GM18868 (cell line): ENCODE measurements at regions not wholly inside any gene's neighbourhood (a gene's known extent, or its start where the extent isn't known, plus 50 kb on each side); places are given as distances from the start of the nearest gene placed in this dataset.

Experiments used
- ATAC-seq: cut with Tn5 transposase; IDR thresholded peaks from one replicate; pipeline ENCODE4 v1.9.1; 2021; ENCODE audit warnings: mild to moderate bottlenecking, moderate library complexity; ENCODE audit not compliant: unreplicated experiment

DNA sequence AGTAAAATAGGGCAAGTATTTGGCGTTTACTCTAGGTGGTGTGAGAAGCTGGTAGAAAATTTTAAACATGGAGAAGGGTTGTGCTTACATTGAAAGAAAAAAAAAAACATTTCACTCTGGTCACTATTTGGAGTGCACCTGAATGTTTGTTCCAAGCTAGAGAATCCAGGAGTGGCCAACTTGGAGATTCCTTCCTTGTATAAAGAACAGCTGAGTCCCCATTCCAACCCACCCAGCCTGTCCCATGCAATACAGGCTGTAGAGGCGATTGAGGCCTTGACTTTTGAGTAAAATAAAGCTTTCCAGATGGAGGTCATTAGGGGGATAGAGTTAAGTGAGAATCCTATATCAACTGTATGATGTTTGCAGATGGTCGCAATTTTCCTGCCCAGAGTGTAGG, 203.8 kb upstream of the SYT4 start:
- no peak for ATAC-seq

DNA sequence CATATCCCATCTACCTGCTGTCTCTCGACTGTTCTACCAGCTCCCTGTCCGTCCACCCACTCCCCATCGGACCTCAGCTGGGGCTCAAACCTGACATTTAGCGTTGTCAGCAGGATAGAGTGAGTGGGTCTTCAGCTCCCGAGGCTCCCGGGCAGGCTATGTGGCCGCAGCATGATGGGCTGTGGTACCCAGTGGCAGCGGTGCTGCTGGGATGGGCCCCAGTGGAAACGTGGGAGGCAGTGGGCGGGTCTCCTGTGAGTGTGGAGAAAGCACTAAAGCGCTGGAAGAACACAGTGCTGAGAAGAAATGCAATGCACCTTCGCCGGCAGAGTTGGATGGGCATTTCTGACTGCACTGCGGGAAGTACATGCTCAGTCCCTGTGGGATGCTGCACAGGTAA, 204.8 kb upstream of the SYT4 start:
- no peak for ATAC-seq

DNA sequence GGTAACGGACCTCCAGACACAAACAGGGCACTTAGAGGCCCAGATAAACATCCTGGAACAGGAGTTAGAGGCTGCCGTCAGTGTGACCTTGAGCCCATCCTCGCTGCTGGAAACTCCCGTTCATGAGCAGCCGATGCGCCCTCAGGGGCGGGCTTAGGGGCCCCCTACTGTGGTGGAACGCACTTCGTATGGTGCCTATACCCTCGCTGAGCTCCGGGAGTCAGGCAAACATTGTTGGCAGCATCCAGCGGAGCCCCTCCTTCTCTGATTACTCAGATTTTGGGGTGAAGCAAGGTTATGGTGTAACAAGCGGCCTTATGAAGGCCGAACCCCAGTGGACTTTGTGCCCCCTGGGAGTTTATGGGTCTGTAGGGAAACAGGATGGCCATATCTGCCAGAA, 205.3 kb upstream of the SYT4 start:
- no peak for ATAC-seq

DNA sequence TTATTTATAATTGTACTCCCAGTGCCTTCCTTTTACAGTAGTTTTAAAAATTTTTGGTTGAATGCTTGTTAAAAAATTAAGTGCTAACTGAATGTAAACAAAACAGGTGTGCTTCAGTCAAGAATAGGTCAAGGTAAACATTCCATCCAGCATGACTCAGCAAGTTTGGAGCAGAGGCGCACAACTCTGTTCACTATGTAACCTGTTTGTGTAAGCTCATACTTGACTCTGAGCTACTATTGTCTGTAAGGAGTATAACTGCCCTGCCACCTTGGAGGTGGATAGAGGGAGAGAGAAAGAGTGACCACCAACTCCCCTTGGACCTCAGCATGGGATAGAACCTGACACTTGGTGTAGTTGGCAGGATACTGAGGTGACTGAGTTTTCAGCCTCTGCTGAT, 207.4 kb upstream of the SYT4 start:
- ATAC-seq: no peak

GRCh38 chr18:43485545-43485963, 208.3 kb upstream of the SYT4 start:
- ATAC-seq: no peak

GRCh38 chr18:43486462-43486861, 209.2 kb upstream of the SYT4 start:
- no peak for ATAC-seq

- no peak for ATAC-seq
These were observed 223.8 kb upstream of the SYT4 start for GRCh38 chr18:43501099-43501498.

- no peak for ATAC-seq
These were observed 229.6 kb upstream of the SYT4 start for GRCh38 chr18:43506935-43507334.

DNA sequence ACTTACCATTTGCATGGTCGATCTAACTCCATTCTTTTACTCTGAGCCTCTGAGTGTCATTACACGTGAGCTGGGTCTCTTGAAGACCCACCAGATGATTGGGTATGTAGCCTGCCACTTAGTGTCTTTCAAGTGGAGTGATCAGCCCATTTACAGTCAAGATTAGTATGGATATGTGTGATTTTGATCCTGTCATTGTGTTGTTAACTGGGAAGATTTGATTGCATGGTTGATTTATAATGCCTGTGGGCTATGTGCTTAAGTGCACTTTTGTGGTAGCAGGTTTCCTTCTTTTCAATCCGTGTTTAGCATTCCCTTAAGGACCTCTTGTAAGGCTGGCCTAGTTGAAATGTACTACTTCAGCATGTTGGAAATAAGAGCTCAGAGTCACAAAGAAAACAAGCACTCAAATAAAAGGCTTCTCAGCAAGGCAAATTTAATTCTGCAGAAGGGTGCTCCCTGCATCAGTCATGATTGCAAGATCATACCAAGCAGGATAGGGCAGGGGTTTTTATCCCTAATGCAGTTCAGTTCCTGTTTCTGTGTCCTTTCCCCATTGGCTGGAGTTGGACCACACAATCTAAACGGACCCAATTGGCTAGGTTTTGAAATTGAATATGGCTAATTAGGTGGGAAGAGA, 230.7 kb upstream of the SYT4 start:
- ATAC-seq: no peak

DNA sequence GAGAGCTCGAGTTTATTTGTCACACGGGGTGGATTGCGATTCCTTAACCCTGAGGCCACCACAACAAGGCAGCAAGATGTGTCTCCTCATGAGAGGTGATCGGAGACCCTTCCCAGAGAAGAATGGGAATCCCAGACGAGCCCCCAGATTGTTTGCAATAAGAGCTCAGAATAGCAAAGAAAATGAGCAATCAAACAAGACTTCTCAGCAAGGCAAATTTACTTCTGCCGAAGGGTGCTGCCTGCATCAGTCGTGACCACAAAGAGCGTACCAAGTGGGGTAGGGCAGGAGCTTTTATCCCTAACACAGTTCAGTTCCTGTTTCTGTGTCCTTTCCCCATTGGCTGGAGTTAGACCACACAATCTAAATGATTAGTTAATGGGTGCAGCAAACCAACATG, 237.5 kb upstream of the SYT4 start:
- ATAC-seq: no peak

GRCh38 chr18:43515481-43515880, 238.2 kb upstream of the SYT4 start:
- ATAC-seq: no peak

GRCh38 chr18:43524260-43524659, 247.0 kb upstream of the SYT4 start:
- no peak for ATAC-seq

DNA sequence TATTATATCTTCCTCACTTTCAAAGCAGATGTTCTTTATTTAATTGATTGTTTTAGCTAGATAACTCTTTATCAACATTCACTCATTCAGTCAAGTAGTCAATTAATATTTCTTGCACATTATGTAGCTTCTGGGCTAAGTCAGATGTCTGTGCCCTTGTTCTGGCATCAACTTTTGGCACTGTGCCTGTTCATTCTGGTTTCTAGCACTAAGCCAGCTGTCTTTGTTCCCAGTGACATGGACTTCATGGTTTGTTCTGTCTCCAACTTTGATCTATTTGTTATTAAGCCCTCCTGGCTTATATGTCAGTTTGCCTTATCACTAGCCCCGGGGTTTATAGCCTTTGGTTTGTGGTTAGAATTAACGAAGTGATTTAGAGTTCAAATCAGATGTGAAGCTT, 247.9 kb upstream of the SYT4 start:
- no peak for ATAC-seq

- ATAC-seq: no peak
These were observed 249.3 kb upstream of the SYT4 start for GRCh38 chr18:43526426-43527145.

DNA sequence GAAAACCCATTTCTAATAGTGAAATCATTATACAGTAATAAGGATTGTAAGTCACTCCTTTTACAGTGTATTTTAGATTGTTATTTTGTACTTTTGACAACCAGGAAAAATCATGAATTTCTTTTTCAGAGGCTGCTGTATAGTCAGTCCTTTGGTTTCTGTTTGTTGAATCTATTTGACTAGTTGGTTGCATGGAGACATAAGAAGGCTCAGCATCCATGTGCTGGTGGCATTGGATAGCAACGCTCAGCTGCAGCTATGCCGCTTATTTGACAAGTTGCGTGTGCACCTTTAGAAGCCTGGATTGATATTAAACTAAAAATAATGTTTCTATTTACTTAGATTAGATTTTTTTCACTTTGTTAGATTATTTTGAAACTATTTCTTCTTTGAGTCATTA, 254.1 kb upstream of the SYT4 start:
- ATAC-seq: no peak

DNA sequence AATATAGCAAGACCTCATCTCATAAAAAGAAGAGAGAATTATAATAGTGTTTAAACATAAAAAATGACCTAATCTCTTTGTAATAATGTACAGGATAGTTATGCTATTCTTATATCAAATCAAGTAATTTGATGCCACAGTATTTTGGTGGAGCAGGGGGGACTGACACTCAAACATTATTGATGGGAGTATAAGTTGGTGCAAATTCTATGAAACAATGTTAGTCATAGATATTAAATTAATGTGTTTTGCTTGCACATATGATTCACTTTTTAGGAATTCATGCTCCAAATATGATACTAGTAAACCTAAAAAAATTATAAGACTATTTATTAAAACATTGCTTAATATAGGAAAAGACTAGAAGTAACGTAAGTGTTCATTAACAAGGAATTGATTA, 256.1 kb upstream of the SYT4 start:
- no peak for ATAC-seq

DNA sequence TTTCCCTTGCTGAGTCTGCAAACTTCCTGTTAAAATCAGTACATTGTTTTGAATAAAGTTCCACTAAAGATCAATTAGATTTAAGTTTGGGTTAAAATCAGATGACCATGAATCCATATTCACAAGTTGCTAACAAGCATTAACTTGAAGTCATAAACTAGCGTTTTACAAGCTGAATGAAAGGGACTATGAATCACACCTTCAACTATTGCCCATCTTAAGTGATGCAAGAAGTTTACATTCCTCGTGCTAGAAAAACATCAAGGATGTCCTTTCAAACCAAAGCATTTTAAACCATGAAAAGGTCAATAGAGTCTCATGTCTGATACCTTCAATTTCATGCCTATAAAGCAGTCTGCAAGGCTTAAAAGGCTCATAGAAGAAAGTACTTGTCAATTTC, 257.2 kb upstream of the SYT4 start:
- ATAC-seq: no peak

- no peak for ATAC-seq
These were observed 262.6 kb upstream of the SYT4 start for GRCh38 chr18:43539862-43540261.

- no peak for ATAC-seq
These were observed 264.7 kb upstream of the SYT4 start for GRCh38 chr18:43542016-43542415.

- ATAC-seq: no peak
These were observed 265.9 kb upstream of the SYT4 start for GRCh38 chr18:43543236-43543635.

DNA sequence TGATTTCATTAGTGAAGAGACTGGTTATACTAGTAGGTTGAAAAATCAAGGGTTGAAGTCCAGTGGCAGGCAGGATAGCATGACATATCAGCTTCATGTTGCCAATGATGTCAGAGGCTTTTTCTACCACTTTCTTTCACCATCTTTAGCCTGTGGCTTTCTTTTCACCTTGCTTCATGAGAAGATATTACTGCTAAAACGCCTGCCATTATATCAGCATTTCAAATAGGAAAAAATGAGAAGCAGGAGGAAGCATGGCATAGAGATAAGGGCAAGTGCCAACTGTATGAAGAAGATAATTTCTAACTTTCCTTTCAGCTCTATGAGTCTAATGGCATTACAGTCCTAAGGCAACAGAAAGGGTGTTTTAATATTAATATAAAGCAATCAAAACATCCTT, 270.2 kb upstream of the SYT4 start:
- ATAC-seq: no peak

- no peak for ATAC-seq
These were observed 282.2 kb upstream of the SYT4 start for GRCh38 chr18:43559507-43559906.

DNA sequence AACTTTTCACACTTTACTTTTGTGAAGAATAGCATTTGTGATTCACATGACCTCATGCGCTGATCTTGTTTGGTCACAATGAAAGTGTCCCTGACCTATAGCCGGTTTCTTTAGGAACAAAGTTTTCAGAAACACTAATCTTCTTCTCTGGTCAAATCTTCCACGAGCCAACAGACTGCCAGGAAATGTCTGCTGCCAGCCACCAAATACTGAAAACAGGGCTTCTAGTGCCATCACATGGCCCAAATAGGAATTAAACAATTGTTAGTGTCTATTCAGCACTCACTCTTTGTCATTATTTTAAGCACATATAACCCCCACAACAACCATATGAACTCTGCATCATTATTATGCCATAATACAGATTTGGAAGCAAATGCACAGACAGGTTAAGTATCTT, 286.5 kb upstream of the SYT4 start:
- ATAC-seq: peak; percentile 83
